Fibroblast of villous mesenchyme (primary cell): ENCODE measurements at regions not wholly inside any gene's neighbourhood (a gene's known extent, or its start where the extent isn't known, plus 50 kb on each side); places are given as distances from the start of the nearest gene placed in this dataset.

Source experiments
- DNase-seq: peaks from one replicate; pipeline ENCODE4 v3.0.0-alpha.2; 2010; ENCODE audit warnings: low read depth
- H3K4me3 ChIP-seq: 2 replicates; pipeline ENCODE4 v1.5.1; 2011; ENCODE audit warnings: low read depth, mild to moderate bottlenecking, low read length
- TF ChIP-seq, protein P1 (sequence below): IDR thresholded peaks from 2 replicates; pipeline ENCODE4 v1.5.1; 2012; ENCODE audit warnings: low read depth, mild to moderate bottlenecking, low read length; ENCODE audit not compliant: insufficient read depth

DNA sequence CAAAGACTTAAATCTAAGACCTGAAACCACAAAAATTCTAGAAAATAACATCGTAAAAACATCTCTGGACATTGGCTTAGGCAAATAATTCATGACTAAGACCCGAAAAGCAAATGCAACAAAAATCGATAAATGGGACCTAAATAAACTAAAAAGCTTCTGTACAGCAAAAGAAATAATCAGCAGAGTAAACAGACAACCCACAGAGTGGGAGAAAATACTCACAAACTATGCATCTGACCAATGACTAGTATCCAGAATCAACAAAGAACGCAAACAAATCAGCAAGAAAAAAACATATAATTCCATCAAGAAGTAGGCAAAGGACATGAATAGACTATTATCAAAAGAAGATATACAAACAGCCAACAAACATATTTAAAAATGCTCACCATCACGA, 749.4 kb downstream of the PLOD2 start:
- no peak overlapping the region for H3K4me3 ChIP-seq
- DNase-seq, result no peak
- TF ChIP-seq, protein P1, sequence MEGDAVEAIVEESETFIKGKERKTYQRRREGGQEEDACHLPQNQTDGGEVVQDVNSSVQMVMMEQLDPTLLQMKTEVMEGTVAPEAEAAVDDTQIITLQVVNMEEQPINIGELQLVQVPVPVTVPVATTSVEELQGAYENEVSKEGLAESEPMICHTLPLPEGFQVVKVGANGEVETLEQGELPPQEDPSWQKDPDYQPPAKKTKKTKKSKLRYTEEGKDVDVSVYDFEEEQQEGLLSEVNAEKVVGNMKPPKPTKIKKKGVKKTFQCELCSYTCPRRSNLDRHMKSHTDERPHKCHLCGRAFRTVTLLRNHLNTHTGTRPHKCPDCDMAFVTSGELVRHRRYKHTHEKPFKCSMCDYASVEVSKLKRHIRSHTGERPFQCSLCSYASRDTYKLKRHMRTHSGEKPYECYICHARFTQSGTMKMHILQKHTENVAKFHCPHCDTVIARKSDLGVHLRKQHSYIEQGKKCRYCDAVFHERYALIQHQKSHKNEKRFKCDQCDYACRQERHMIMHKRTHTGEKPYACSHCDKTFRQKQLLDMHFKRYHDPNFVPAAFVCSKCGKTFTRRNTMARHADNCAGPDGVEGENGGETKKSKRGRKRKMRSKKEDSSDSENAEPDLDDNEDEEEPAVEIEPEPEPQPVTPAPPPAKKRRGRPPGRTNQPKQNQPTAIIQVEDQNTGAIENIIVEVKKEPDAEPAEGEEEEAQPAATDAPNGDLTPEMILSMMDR, result no peak

- TF ChIP-seq, protein P1, result no peak
- no peak overlapping the region for H3K4me3 ChIP-seq
- DNase-seq, result no peak
These were observed 743.3 kb downstream of the PLOD2 start for GRCh38 chr3:145417678-145418077.

DNA sequence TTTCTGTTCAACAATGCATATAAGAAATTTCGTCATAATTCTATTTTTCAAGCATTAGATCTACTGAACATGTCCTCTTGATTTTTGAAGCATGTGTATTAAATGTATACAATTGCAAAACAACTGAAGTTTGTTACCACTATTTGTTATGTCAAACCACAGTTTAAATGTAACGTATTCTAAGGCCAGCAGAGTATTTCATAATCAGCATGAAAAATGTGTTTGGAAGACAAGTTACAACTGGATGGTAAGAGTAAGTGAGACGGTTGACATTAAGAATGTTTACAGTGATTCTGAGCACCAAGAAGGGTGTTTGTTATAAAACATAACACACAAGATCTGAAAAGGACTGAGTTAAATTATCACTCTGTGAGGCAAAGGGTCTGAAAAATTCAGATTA, 738.4 kb downstream of the PLOD2 start:
- no peak for DNase-seq
- H3K4me3 ChIP-seq, result no peak overlapping the region
- TF ChIP-seq, protein P1, result no peak

GRCh38 chr3:145427355-145427754, 733.6 kb downstream of the PLOD2 start:
- TF ChIP-seq, protein P1, result no peak
- no peak overlapping the region for H3K4me3 ChIP-seq
- DNase-seq, result no peak

GRCh38 chr3:145429546-145429945, 731.4 kb downstream of the PLOD2 start:
- TF ChIP-seq, protein P1, result no peak
- DNase-seq, result no peak
- no peak overlapping the region for H3K4me3 ChIP-seq

GRCh38 chr3:145448436-145448835, 712.5 kb downstream of the PLOD2 start:
- no peak for DNase-seq
- H3K4me3 ChIP-seq, result no peak overlapping the region
- TF ChIP-seq, protein P1, result no peak

DNA sequence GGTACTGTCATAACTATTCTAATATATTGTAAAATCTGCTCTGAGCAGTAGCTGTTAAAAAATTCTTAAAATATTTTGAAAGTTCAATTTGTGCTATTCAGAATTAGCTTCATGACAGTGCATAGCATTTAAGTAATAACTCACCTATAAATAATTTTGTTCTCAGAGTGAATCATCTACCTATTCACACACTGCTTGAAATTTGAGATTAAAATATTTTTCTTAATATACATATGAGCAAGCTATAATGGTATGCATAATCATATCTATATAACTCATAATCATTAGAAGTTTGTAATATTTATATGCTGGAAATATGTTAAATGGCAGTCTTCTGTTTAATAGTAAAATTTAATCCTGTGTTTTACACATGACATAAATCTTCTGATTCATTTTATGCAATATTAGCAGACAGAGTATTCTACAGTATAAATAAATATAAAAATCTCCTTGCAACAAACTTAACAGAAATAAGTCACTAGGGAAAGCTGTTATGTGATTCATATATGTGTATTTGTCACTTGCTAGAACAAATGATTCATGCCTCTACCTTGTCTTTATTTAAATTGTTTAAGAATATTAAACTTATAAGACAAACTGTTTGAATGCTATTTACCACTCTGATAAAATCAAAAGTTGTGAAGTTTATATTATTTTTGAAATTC, 710.8 kb downstream of the PLOD2 start:
- DNase-seq, result no peak
- H3K4me3 ChIP-seq, result no peak overlapping the region
- TF ChIP-seq, protein P1, result no peak
